Mesodermal cell (in vitro differentiated cells): ENCODE measurements at regions not wholly inside any gene's neighbourhood (a gene's known extent, or its start where the extent isn't known, plus 50 kb on each side); places are given as distances from the start of the nearest gene placed in this dataset.

Experiments used
- H3K27ac ChIP-seq: 2 replicates; pipeline ENCODE4 v1.7.0; 2013; ENCODE audit warnings: mild to moderate bottlenecking, low read depth, low read length, moderate library complexity; ENCODE audit not compliant: severe bottlenecking
- H3K36me3 ChIP-seq: 2 replicates; pipeline ENCODE4 v1.7.1; 2013; ENCODE audit warnings: mild to moderate bottlenecking, low read length, moderate library complexity; ENCODE audit not compliant: control insufficient read depth, insufficient read depth
- H3K4me1 ChIP-seq: one replicate; pipeline ENCODE4 v1.7.1; 2013; ENCODE audit warnings: mild to moderate bottlenecking, low read length; ENCODE audit not compliant: insufficient read depth, control insufficient read depth, poor library complexity, severe bottlenecking
- H3K4me3 ChIP-seq: 2 replicates; pipeline ENCODE4 v1.7.0; 2013; ENCODE audit warnings: low read length, control low read depth, mild to moderate bottlenecking; ENCODE audit not compliant: insufficient read depth, poor library complexity, severe bottlenecking; ENCODE audit errors: extremely low read depth
- H3K9me3 ChIP-seq: 2 replicates; pipeline ENCODE4 v1.7.1; 2013; ENCODE audit warnings: mild to moderate bottlenecking, low read length, moderate library complexity; ENCODE audit not compliant: control insufficient read depth
- WGBS, 2 experiments: methylation state at CpG; one replicate each; pipeline ENCODE4 v1.1.5; 2013; ENCODE audit warnings: missing lambda C conversion rate in 2 of 2; ENCODE audit not compliant: insufficient coverage in 2 of 2; 5-methylcytosine and 5-hydroxymethylcytosine counted together

GRCh38 chr4:71222661-71223060, 116.2 kb upstream of the SLC4A4 start:
- WGBS, 2 experiments = 80 to 93% methylated on average over 2 of the region's 2 CpGs
- H3K4me3 ChIP-seq = no peak overlapping the region

GRCh38 chr4:71229477-71230270, 109.1 kb upstream of the SLC4A4 start:
- Histone ChIP-seq H3K4me3 (no peak overlapping the region), H3K27ac (peak overlapping the region; percentile 54), H3K36me3 (no peaks in the 10 kb centered on the region), H3K9me3 (no peaks in the 10 kb centered on the region), H3K4me1 (peaks cover 14% of the 10 kb centered on the region)
- 33 to 55% methylated on average over 4 to 6 of the region's 9 CpGs for WGBS, 2 experiments

More at GRCh38 chr4:71222661-71223060, 116.2 kb upstream of the SLC4A4 start:
- no peaks in the 10 kb centered on the region for H3K9me3 ChIP-seq
- no peaks in the 10 kb centered on the region for H3K4me1 ChIP-seq
- H3K27ac ChIP-seq = no peak overlapping the region
- H3K36me3 ChIP-seq = no peaks in the 10 kb centered on the region

DNA sequence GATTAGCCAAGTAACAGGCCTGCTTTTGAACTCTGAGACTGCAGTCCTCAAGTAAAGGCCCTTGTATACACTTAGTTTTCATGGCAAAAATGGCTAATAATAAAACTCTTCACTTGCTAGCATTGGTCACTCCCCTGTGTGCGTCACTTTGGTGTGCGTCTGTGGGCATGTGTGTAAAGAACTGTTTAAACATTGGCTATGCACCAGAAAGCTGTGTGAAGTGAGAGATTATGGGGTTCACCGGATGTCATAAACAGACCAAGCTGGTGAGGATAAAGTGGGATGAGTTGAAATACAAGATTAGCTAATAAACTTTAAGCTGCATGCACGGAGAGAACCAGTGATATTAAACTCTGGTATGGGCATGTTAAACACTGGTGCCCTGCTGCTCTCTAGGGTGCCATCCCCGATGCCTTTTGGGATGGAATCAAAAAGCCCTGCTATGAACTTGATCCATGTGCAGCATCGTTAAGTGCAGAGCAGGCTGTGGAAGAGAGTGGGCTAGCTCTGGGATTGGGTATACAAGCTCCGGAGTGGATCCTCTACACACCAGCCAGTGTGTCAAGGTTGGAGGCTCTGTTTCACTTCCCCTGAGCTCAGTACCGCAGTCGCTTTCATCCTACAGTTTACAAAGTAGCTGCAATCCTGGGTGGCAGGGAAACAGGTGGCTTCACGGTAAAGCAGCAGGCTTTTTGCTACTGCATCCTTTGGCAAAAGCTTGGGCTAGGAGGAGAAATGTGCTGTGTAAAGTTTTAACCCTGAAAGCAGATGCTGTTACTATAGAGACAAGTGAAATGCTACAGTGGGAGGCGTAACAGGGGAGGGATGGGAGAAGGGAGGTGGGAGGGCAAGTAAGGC, 108.3 kb upstream of the SLC4A4 start:
- WGBS, 2 experiments = 85 to 92% methylated on average over 9 to 10 of the region's 11 CpGs
- H3K36me3 ChIP-seq = no peaks in the 10 kb centered on the region
- peaks cover 14% of the 10 kb centered on the region for H3K4me1 ChIP-seq
- H3K4me3 ChIP-seq = no peak overlapping the region
- no peak overlapping the region for H3K27ac ChIP-seq
- H3K9me3 ChIP-seq = no peaks in the 10 kb centered on the region

DNA sequence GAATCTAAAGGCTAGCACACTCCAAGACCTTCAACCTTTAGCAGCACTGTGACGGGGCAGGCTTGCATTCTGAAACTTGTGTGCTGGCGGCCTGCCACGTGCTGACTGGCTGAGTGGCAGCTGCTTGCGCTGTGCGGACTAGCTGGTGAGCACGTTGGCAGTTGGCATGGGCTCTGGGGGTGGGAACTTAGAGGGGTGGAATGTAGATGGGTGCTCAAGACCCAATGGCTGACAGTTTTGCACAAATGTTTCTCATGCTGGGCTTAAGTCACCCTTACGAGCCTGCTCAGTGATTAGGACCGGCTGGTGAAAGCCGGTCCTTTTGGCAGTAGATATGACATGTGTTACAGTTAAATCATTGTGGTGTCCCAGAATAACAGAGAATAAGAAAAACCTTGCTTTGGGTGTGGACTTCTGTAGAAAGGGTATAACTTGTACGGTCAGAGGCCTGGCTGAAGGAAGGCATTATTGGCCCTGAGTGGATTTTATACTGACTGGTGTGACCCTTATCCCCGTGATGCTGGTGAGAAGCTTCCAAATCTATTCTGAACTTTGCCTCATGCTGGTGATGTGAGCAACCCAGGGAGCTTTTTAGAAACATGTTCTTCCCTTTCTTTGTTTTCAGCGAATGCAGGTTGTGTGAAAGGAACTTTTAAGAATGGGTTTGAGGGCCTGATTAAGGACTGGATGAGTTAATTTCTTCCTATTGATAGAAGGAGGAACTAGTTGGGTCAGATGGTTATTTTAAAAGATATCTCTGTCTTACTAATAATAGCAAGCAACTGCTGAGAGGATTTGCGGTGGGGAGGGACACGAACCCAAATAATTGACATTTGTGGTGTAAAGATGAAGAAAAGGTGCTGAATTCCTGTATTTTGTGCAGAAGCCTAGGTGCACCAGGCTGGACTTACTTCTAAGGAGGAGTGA, 107.4 kb upstream of the SLC4A4 start:
- WGBS, 2 experiments = 83 to 96% methylated on average over 4 to 13 of the region's 14 CpGs
- Histone ChIP-seq H3K4me1 (peaks cover 14% of the 10 kb centered on the region), H3K36me3 (no peaks in the 10 kb centered on the region), H3K9me3 (no peaks in the 10 kb centered on the region), H3K27ac (no peak overlapping the region), H3K4me3 (no peak overlapping the region)

DNA sequence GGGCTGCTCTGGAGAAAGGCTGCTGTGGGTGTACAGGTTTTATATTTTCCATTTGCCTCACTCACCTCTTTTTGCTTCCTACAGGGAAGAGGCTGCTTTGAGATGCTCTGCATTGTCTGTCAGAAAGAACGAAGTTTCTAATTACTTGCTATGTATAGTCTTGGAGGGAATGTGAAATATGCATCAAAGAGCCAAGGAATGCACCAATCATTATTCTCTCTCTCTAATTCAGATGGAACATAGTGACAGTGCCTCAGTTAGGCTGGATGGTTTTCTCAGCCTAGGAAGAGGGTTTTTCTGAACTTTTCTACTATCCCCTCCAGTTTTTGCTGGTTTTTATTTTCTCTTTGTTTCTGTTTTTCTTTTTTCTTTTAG, 106.8 kb upstream of the SLC4A4 start:
- H3K4me3 ChIP-seq = no peak overlapping the region
- no peaks in the 10 kb centered on the region for H3K9me3 ChIP-seq
- H3K4me1 ChIP-seq = peaks cover 14% of the 10 kb centered on the region
- no peak overlapping the region for H3K27ac ChIP-seq
- no CpG with 5 or more reads among the region's 1 CpG for WGBS, 2 experiments
- no peaks in the 10 kb centered on the region for H3K36me3 ChIP-seq

DNA sequence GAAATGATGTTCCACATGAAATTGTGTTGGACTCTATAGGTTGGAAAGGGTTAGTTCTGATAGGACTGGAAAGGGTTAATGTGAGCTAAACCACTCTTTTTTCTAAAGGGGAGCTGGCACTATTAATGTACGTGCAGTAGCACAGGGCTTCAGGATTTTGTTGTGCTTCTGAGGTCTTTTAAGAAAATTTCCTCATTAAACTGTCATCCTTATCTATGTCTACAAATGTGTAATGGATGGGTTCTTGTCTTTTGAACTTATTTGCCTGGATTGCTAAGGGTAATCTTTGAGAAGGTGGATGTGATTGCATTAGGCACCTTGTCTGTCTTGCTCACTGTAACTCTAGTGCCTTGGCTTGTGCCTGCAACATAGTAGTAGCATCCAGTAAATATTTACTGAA, 106.0 kb upstream of the SLC4A4 start:
- Histone ChIP-seq H3K4me1 (peaks cover 14% of the 10 kb centered on the region), H3K27ac (no peak overlapping the region), H3K4me3 (no peak overlapping the region), H3K9me3 (no peaks in the 10 kb centered on the region), H3K36me3 (no peaks in the 10 kb centered on the region)
- WGBS, 2 experiments = 100% methylated on average over 1 of the region's 1 CpG; no CpG with 5 or more reads in 1 of the 2 experiments

DNA sequence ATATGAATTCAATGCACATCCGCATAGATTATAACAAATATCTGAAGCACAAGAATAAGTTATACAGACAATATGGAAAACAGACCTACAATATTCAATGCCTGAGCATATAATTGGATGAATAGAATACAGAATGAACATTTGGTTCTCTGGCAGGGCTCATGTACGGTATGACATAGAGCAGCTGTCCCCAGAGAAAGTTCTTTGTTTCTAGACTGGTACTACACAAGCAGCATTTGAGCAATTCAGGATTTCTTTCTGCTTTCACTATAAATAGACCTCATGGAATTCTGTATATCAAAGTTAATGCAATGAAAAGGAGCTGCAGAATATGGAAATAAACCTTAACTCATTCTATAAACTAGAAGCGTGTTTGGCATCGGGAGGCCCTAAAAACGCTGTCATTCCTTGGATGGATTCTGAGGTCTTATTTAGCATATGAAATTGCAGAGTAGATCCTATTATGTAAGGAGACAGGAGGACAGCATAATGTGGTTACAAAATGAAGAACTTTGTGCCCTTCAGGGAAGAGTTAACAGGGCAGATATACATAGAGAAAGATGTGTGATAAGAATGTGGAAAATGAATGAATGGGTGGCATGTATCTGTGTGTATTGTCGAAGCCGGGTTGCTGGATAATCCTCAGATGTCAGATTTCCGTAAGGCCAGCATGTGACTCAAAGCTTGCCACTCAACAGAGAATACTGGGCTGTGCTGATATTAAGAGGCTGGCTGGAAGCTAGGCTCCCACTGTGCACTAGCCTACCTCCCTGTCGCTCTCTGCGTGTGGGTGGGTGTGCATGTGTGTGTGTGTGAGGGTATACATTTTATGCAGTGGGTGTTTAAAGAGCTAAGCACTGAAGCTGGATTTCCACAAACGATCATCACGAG, 103.3 kb upstream of the SLC4A4 start:
- Histone ChIP-seq H3K9me3 (no peaks in the 10 kb centered on the region), H3K4me3 (no peak overlapping the region), H3K36me3 (no peaks in the 10 kb centered on the region), H3K27ac (no peak overlapping the region), H3K4me1 (peaks cover 6% of the 10 kb centered on the region)
- 64 to 94% methylated on average over 4 of the region's 12 CpGs for WGBS, 2 experiments

- Histone ChIP-seq H3K4me1 (peaks cover 5% of the 10 kb centered on the region), H3K36me3 (no peaks in the 10 kb centered on the region), H3K9me3 (no peaks in the 10 kb centered on the region), H3K27ac (no peak overlapping the region), H3K4me3 (no peak overlapping the region)
- 86 to 94% methylated on average over 3 of the region's 4 CpGs for WGBS, 2 experiments
These were observed 102.6 kb upstream of the SLC4A4 start for GRCh38 chr4:71236226-71236625.

DNA sequence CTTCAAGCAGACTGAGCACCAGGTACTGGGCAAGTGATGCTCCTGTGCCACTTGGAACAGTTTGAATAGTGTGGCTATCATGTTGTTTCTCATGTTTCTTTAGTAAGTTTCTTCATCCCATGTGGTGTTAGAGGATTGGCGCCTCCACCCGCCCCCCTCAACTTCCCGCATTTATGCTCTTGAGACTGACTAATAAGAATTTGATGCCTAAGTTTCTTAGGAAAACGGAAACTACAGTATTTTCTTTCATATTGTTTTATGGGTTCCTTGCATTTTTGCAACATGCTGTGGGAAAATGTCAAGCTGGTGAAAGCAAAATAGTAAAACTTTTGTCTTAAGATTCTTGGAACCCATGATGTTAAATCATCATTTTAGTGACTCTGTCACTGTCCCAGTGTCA, 101.2 kb upstream of the SLC4A4 start:
- no peaks in the 10 kb centered on the region for H3K4me1 ChIP-seq
- no peaks in the 10 kb centered on the region for H3K9me3 ChIP-seq
- H3K27ac ChIP-seq = no peak overlapping the region
- H3K36me3 ChIP-seq = no peaks in the 10 kb centered on the region
- 100% methylated on average over 1 of the region's 4 CpGs; no CpG with 5 or more reads in 1 of the 2 experiments for WGBS, 2 experiments
- no peak overlapping the region for H3K4me3 ChIP-seq
